HG03095 (cell line): ENCODE measurements at regions not wholly inside any gene's neighbourhood (a gene's known extent, or its start where the extent isn't known, plus 50 kb on each side); places are given as distances from the start of the nearest gene placed in this dataset.
"Not testable (repeated sequence)": the region's sequence is repeated elsewhere in the genome, so short reads cannot be mapped to it uniquely, and the experiment has no call there.

Experiments
- ATAC-seq: cut with Tn5 transposase; IDR thresholded peaks from one replicate; pipeline ENCODE4 v1.9.1; 2021; ENCODE audit warnings: moderate library complexity; ENCODE audit not compliant: unreplicated experiment

GRCh38 chr4:71081192-71081591 is 87.7 kb downstream of the DCK start:
- no peak for ATAC-seq

GRCh38 chr4:71093745-71094144 is 100.3 kb downstream of the DCK start:
- ATAC-seq: no peak

GRCh38 chr4:71094201-71094600 is 100.8 kb downstream of the DCK start:
- no peak for ATAC-seq

GRCh38 chr4:71095141-71095540 is 101.7 kb downstream of the DCK start:
- no peak for ATAC-seq

GRCh38 chr4:71095545-71095944 is 102.1 kb downstream of the DCK start:
- ATAC-seq: no peak

GRCh38 chr4:71107726-71108125 is 114.3 kb downstream of the DCK start:
- ATAC-seq: no peak

- no peak for ATAC-seq
Measured at GRCh38 chr4:71110499-71110898, 117.0 kb downstream of the DCK start.

- not testable (repeated sequence) for ATAC-seq
Measured at GRCh38 chr4:71111133-71111532, 117.7 kb downstream of the DCK start.

GRCh38 chr4:71113294-71113693 is 119.8 kb downstream of the DCK start:
- no peak for ATAC-seq

GRCh38 chr4:71120831-71121524 is 127.5 kb downstream of the DCK start:
- no peak for ATAC-seq

- no peak for ATAC-seq
Measured at GRCh38 chr4:71123951-71124350, 130.5 kb downstream of the DCK start.

GRCh38 chr4:71125137-71125536 is 131.7 kb downstream of the DCK start:
- ATAC-seq: no peak

- ATAC-seq: no peak
Measured at GRCh38 chr4:71126719-71127118, 133.3 kb downstream of the DCK start.

GRCh38 chr4:71130827-71131603 is 137.6 kb downstream of the DCK start:
- no peak for ATAC-seq

GRCh38 chr4:71132486-71132885 is 139.0 kb downstream of the DCK start:
- ATAC-seq: no peak

- no peak for ATAC-seq
Measured at GRCh38 chr4:71133491-71133890, 140.0 kb downstream of the DCK start.

GRCh38 chr4:71136071-71136470 is 142.6 kb downstream of the DCK start:
- no peak for ATAC-seq

GRCh38 chr4:71138007-71138615 is 144.7 kb downstream of the DCK start:
- no peak for ATAC-seq

GRCh38 chr4:71140563-71140962 is 147.1 kb downstream of the DCK start:
- no peak for ATAC-seq

GRCh38 chr4:71141125-71141524 is 147.7 kb downstream of the DCK start:
- no peak for ATAC-seq

GRCh38 chr4:71147261-71147660 is 153.8 kb downstream of the DCK start:
- no peak for ATAC-seq

GRCh38 chr4:71148545-71148944 is 155.1 kb downstream of the DCK start:
- no peak for ATAC-seq
